ENCODE measurements at regions not wholly inside any gene's neighbourhood (a gene's known extent, or its start where the extent isn't known, plus 50 kb on each side); places are given as distances from the start of the nearest gene placed in this dataset.

- no peak for DNase-seq
- no peak for FAIRE-seq
Observed at GRCh38 chr5:104062621-104063377, 500.2 kb upstream of the NUDT12 start.

GRCh38 chr5:104061707-104062106, 499.1 kb upstream of the NUDT12 start:
- no peak for TF ChIP-seq CTCF (IDR thresholded peaks at IDR 0.05; ENCODE audit: borderline replicate concordance, extremely low read depth, insufficient read depth)
- intact Hi-C loops (cut with DNase I) = no loop called here

More at GRCh38 chr5:104062621-104063377, 500.2 kb upstream of the NUDT12 start:
- Histone ChIP-seq H3K27ac (ENCODE audit: low read depth in 2 of 2, low read length in 2 of 2) (no peak overlapping the region), H3K9me3 (ENCODE audit: control insufficient read depth in 2 of 3, insufficient read depth in 1 of 3, low read length in 3 of 3) (no peaks in the 10 kb centered on the region), H3K4me3 (ENCODE audit: low read length in 3 of 3) (no peak overlapping the region), H3K36me3 (ENCODE audit: control insufficient read depth in 2 of 3, insufficient read depth in 3 of 3, low read length in 3 of 3) (no peaks in the 10 kb centered on the region), H3K9ac (ENCODE audit: low read length in 3 of 3) (no peak overlapping the region), H3K4me1 (ENCODE audit: control insufficient read depth in 2 of 3, insufficient read depth in 2 of 3, low read depth in 1 of 3, low read length in 3 of 3) (no peaks in the 10 kb centered on the region), H3K27me3 (ENCODE audit: control insufficient read depth, insufficient read depth, low read length) (no peaks in the 10 kb centered on the region)
- TF ChIP-seq CTCF (IDR thresholded peaks at IDR 0.05; ENCODE audit: borderline replicate concordance, extremely low read depth, insufficient read depth) = no peak
- intact Hi-C loops (cut with DNase I) = no loop called here

GRCh38 chr5:104053353-104053649, 490.7 kb upstream of the NUDT12 start:
- Histone ChIP-seq H3K27ac (ENCODE audit: low read depth in 2 of 2, low read length in 2 of 2) (no peak overlapping the region), H3K9ac (ENCODE audit: low read length in 3 of 3) (no peak overlapping the region), H3K4me1 (ENCODE audit: control insufficient read depth in 2 of 3, insufficient read depth in 2 of 3, low read depth in 1 of 3, low read length in 3 of 3) (no peaks in the 10 kb centered on the region), H3K36me3 (ENCODE audit: control insufficient read depth in 2 of 3, insufficient read depth in 3 of 3, low read length in 3 of 3) (no peaks in the 10 kb centered on the region), H3K27me3 (ENCODE audit: control insufficient read depth, insufficient read depth, low read length) (no peaks in the 10 kb centered on the region), H3K9me3 (ENCODE audit: control insufficient read depth in 2 of 3, insufficient read depth in 1 of 3, low read length in 3 of 3) (no peaks in the 10 kb centered on the region), H3K4me3 (ENCODE audit: low read length in 3 of 3) (no peak overlapping the region)
- no peak for TF ChIP-seq CTCF (IDR thresholded peaks at IDR 0.05; ENCODE audit: borderline replicate concordance, extremely low read depth, insufficient read depth)
- FAIRE-seq = no peak
- intact Hi-C loops (cut with DNase I) = no loop called here
- no peak for DNase-seq

More at GRCh38 chr5:104061707-104062106, 499.1 kb upstream of the NUDT12 start:
- Histone ChIP-seq H3K27ac (ENCODE audit: low read depth in 2 of 2, low read length in 2 of 2) (no peak overlapping the region), H3K36me3 (ENCODE audit: control insufficient read depth in 2 of 3, insufficient read depth in 3 of 3, low read length in 3 of 3) (no peaks in the 10 kb centered on the region), H3K9me3 (ENCODE audit: control insufficient read depth in 2 of 3, insufficient read depth in 1 of 3, low read length in 3 of 3) (no peaks in the 10 kb centered on the region), H3K27me3 (ENCODE audit: control insufficient read depth, insufficient read depth, low read length) (no peaks in the 10 kb centered on the region), H3K4me3 (ENCODE audit: low read length in 3 of 3) (no peak overlapping the region), H3K9ac (ENCODE audit: low read length in 3 of 3) (no peak overlapping the region), H3K4me1 (ENCODE audit: control insufficient read depth in 2 of 3, insufficient read depth in 2 of 3, low read depth in 1 of 3, low read length in 3 of 3) (no peaks in the 10 kb centered on the region)
- peak in 1 of 5 donors; percentile 25 for DNase-seq
- FAIRE-seq = no peak
